Suppressor macrophage treated with lipopolysaccharide for 1 hour (primary cell): ENCODE measurements at regions not wholly inside any gene's neighbourhood (a gene's known extent, or its start where the extent isn't known, plus 50 kb on each side); places are given as distances from the start of the nearest gene placed in this dataset.

ENCODE experiments used
- DNase-seq, 3 donors: peaks; one replicate each; pipeline ENCODE4 v3.0.0-alpha.2; 2020 to 2022

DNA sequence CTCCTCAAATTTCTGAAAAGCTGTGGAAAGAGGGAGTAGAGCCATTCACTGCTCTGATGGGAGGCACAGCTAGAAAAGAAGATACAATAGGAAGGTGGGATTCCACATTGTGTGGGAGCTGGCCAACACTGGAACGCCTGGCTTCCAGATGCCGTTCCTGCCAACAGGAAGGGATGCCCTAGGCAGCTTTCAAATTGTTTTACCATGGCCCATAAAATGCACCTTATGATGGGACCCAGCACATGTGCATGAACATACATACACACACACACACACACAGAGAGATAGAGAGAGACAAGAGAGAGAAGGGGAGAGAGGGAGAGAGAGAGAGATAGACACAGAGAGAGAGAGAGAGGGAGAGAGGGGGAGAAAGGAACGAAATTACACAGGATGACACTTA lies 86.1 kb upstream of the BZW1 start:
- DNase-seq, result no peak

DNA sequence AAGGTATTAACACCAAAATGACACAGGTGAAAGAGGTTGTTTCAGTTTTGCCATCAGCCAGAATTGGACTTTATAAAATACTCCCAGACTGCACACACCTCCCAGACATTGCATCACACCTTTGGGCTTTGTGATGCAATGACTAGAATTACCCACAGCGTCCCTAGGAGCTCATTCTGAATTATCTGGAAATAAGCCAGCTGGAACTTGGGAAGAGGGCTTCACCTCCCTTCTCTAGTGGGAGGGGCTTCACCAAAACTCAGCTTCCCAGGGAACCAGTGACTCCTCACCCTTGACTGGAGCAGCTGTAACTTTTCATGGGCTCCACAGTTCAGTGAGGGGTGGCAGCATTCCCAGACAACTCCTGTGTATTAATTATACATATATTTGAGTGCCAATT lies 83.1 kb upstream of the BZW1 start:
- peak in 2 of 3 donors; percentile 21 to 26 for DNase-seq

DNA sequence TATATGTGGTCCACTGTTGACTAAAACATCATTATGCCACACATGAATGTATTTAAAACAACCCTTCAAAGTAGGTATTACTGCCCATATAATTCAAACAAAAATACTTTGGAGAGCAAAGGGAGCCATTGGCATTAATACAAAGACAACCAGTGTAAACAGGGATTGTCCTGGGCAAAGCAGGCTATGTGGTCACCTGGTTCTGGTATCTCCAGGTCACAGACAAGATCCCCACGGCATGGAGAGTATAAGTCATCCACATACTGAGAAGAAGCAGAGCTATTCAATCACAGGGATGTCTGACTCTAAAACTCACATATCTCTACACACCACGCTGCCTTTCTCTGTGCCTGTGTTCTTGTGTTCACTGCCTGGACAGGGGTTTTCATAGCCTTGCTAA lies 81.4 kb upstream of the BZW1 start:
- no peak for DNase-seq

DNA sequence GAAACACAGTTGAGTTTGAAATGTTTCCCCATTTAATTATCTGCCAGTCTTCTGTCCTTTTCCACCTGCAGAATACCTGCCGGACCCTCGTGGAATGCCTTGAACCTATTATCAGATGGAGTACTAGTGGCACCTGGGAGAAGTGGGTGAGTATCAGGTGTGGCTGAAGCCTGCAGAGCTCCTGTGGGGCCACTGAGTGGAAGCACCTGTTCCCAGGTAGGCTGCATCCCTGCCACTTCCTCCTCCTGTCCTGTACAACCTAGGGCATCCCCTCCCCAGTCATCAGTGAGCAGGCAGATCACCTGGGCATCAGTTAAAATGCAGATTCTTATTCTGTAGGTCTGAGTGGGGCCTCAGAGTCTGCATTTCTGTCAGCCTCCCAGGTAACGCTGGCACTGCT lies 80.8 kb upstream of the BZW1 start:
- no peak for DNase-seq

DNA sequence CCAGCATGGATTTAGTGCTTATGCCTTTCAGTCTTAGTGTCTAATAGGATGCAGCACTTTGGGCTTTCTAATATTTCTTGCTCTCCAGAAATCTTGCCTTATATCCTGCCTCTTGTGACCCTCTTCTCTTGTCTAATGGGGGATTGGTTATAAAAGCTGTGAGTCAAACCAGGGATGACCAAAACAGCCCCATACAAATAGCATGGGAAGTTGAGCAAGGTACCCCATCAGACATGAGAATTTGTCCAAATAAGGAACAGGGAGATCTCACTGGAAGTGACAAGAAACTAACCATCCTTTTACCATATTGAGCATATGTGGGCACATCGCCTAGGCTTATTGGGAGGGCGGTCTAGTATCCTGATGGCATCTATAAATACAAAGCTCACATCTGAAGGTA lies 78.8 kb upstream of the BZW1 start:
- DNase-seq, result peak in 2 of 3 donors; percentile 12 to 21

DNA sequence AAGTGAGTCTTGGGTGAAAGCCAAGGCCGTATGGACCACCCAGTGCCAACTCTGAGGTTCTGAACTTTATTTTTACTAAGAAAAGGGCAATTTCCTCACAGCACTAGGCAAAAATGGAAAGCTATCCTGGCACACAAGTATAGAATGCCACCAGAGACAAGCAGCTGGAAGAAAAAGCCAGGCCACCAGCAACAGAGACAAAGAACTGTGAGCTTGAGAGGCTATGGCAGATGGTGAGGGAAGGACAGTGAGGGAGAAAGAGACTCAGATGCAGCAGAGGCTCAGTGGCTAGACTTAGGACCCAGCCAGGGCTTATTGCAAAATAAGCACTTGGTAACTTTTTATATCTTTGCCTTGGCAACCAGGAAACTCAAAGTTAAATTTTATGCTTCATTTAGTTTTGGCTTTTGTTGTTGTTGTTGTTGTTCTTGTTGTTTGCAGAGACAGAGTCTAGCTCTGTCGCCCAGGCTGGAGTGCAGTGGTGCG lies 78.0 kb upstream of the BZW1 start:
- no peak for DNase-seq

DNA sequence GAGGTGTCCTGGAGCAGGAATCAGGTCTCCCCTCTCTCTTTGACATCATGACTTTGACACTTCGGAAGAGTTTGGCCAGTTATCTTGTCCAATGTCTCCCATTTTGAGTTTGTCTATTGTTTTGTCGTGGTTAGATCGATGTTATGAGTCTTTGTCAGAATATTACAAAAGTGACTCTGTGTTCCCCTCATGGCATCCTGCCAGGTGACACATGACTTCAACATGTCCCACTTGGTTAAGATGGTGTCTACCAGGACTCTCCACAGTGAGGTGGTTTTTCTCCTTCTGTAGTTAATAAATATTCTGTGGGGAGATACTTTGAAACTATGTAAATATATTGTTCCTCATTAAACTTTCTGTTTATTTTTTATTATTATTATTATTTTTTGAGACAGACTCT lies 76.6 kb upstream of the BZW1 start:
- DNase-seq, result no peak

DNA sequence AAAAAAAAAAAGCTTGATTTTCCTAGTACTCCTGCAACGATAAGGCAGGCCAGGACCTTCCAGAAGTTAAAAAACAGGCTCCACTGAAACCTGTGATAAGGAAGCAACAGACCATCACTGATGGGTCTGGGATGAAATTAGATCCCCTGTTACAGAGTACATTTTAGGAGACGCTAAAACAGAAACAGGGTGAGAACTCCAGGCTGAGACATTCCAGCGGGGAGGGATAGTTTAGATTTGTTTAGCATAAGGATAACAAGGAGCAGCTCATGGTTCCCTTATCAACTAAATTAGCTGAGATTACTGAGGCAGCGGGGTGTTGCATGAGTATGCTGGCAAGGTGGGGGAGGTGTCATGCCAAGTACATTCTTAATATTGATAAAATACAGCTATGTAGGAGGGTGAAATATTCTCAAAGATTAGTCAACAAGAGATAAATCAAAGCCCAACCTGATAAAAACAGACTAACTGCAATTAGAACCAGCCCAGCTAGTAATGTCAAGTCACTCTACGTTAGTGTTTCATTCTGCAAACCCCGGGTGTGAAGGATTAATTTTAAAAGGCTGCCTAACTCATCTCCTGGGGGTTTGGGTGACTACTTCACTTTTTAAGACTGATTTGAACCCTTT lies 75.0 kb upstream of the BZW1 start:
- DNase-seq, result no peak

DNA sequence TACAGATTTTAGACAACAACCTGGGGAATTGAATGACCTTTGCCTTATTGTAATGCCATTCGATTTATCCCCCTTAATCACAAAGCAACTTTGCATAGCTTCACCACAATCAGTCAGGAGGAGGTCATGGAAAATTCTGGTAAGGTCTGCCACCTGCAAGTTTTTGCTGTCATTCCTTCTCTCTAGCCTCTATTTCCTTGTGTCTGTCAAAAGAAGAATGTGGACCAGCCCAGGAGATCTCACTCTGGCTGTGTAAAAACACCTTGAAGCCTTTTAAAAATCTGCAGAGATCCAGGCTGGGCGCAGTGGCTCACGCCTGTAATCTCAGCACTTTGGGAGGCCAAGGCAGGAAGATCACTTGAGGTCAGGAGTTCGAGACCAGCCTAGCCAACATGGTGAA lies 74.1 kb upstream of the BZW1 start:
- DNase-seq, result no peak

DNA sequence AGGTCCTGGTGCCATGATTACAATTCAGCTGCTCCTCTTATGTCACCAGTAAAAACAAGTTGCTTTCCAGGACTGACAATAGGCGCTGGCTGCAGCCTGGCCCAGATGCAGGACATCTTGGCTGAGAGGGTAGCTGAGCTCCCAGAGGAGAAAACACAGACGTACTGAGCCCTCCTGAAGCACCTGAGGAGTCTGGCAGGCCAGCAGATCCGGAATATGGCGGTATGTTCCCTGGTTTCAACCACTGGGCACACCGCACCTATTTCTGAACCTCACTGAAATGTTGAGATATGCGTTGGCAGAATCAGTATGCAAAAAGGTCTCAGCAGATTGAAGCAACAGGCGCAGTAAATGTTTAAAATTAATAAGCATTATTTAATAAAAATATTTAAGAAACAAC lies 73.1 kb upstream of the BZW1 start:
- no peak for DNase-seq

DNA sequence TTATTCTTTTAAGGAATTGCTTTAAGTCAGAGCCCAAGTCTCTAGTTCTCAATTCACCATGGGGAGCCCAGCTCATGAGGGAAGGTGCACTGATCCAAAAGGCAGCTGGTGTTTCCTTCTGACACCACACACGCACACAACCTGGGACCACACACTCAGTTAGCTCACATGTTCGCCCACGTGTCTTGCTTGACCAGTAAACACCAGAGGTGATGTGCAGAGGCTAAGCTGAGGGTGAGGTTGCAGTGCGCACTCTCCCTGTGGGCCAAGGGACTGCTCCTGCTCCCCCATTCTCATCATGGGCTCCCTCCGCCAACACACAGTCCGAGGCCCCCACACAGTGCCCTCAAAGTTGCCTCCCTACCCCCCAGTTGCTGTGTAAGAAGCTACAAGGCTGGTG lies 70.8 kb upstream of the BZW1 start:
- DNase-seq, result no peak

DNA sequence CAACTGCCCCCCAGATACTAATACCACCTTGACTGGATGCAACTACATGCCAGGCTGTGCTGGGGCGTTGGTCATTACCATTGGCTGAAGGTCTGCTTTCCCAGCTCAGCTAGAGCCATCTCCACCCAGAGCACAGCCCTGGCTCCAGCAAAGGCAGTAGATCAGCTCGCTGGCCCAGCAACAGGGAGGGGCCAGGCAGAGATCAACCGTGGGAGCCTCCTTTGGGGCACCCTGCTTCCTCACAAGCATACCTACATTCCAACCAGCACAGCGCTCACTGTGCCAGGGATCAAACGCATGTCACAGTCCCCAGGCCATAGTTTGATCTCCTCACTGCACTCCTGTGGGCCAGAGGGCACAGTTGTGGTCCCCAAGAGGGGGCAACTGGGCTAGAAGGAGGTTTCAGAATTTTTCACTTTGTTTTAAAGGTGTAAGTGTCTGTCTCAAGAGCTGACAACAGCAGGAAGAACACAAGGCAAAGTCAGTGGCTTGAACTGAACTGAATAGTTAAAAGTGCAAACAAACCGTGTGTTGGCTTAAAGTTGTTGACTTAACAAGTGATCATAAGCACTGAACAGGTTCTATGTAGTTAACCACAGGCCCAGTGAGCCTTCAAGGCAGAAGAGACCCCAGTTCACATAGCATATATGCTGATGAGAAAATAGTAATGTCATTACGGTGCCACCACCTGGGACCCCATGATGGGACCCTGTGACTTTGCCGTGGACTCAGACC lies 70.1 kb upstream of the BZW1 start:
- no peak for DNase-seq

DNA sequence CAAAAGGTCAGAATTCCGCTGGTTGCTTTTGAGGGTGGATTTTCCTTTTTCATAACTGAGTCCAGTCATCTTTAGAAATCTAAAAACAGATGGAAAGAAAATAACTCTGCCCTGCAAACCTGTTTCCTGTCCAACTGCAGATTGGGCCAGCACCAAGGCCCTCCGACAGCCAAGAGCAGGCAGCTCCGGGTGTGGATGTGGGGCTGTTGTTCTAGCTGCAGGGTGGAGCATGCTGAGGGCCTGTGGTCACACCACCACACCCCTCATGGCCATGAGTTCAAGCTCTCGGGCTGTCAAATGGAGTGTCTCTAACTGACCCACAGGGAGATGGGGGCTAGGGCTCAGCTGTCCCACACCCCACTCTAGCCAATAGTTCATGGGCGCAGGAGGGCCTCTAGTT lies 69.3 kb upstream of the BZW1 start:
- DNase-seq, result no peak

DNA sequence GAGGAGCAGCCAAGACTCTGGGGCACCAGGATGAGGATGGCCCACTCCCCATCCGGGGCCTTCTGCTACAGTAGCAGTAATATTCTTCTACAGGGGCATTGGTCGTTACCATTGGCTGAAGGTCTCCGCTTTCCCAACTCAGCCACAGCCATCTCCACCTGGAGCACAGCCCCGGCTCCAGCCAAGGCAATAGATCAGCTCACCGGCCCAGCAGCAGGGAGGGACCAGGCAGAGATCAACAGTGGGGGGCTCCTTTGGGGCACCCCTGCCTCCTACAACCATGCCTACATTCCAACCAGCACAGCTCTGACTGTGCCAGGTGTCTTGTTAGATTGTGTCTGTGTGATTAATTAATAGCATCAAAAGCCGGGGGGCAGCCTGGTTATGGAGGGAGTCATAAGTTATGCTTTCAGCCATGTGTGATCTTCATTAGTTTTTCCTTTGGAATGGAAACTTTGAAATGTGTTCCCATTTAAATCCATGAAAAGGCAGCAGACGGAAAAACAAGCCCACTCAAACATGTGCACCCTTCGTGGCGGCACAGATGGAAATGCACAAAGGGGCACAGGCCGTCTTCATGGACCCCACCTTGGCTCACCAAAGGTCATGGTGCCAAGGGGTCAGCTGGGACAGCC lies 68.6 kb upstream of the BZW1 start:
- DNase-seq, result no peak

DNA sequence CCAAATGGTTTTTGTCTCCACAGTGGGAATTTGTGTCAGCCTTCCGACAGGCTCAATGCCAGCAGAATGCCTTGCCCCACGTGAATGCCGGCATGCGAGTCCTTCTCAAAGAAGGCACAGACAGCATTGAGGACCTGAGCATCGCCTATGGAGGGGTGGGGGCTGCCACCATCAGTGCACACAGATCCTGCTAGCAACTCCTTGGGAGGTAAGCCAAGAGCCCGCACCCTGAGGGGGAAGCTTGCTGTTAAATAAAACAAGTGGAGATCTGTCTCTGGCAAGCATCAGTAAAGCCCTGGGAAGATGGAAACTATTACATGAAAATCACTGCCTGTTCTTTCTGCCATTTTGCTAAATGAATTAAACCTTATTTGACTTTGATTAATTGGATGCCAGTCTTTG lies 67.5 kb upstream of the BZW1 start:
- no peak for DNase-seq

DNA sequence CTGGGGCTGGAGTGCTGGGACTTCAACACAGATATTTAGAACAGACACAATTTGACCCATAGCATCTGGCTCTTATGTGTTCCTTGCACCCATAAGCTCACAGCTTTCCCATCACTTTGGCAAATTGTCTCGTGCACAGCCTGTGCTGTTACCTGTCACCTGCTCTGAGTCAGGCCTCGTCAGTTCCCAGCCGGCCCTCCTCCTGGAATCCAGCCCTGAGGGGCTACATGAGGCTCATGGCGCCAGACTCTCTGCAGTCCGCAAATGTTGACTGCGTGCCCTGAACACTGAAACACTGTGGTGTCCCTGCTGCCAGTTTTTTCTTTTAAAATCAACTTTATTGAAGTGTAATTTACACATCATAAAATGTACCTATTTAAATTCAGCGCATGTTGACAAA lies 65.4 kb upstream of the BZW1 start:
- no peak for DNase-seq

DNA sequence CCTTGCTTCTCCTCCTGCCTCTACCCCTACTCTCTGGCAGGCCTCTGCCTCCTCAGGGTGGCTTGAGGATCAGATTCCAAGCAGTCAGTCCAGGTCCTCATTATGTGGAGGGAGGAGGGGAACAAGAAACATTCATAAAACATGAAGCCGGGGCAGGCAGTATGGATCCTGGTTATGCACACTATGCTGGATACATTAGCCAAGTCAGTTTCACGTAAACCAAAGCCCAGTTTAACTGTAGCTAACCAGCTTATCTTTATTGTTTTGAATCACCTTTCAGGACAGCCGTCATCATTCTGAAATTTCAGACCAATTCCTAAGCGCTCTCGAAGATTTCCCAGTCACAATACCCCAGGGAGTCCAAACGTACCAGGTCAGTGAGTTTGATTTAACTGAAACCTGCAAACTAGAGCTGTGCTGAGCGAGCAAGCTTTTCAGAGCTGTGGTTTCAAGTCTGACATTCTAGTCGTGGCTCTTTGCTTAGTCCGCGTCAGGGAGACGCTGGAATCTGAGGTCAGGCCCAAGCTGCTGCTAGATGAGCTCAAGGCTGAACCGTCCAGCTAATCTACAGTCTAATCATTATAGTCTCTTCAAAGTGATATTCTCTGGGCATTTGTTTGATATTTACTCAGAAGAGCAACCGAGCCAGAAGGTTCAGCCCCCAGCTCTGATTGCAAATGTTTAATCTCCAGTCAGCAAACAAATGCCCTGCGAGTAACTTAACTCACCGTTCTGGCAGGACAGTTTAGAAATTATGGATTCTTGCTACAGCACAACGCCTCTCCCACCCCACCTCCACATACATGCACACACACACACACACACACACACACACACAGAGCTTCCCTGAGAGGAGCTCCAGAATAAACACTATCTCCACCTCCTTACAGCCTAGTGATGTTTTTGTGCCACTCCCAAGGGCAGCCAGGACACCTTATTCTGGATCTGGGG lies 63.8 kb upstream of the BZW1 start:
- DNase-seq, result no peak

DNA sequence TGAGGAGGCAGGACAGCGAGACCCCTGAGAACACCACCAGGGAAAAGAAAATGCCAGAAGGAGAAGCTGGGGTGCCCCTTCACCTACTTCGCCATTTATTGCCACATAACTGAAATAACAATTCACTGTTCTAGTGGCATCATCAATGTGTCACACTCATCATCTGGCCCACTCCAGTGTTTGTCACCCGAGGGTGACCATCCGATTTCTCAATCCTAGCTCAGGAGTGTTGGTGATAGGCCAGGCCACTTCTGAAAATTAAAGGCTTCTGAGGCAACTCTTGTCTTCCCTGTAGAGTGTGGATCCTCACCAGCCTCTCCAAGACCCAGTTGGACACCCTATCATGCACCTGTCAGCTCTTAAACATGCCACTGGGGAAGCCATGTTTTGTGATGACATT lies 62.9 kb upstream of the BZW1 start:
- DNase-seq, result peak; percentile 75 to 86 (median 85)

DNA sequence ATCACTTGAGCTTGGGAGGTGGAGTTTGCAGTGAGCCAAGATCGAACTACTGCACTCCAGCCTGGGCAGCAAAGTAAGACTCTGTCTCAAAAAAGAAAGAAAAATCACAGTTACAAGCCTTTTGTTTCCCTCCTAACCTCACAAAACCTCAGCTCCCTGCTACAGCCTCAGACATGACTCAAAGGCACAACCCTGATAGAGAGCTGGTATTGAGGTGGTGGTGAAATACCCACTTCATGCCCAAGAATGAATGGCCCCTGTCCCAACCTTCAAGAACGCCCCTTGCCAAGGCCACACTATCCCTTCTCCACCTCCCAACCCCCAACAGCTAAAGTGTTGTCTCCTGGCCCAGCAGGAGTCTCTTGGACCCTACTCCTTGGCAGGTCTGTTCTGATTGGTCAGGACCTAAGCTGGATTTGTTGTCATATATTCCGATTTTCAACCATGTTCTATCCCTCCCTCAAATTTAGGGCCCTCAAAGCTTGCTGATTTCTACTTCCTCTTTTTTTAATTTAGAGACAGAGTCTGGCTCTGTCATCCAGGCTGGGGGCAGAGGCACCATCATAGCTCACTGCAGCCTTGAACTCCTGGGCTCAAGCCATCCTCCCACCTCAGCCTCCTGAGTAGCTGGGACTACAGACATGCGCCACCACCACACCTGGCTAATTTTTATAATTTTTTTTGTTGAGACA lies 61.9 kb upstream of the BZW1 start:
- DNase-seq, result peak in 2 of 3 donors; percentile 21 to 26

DNA sequence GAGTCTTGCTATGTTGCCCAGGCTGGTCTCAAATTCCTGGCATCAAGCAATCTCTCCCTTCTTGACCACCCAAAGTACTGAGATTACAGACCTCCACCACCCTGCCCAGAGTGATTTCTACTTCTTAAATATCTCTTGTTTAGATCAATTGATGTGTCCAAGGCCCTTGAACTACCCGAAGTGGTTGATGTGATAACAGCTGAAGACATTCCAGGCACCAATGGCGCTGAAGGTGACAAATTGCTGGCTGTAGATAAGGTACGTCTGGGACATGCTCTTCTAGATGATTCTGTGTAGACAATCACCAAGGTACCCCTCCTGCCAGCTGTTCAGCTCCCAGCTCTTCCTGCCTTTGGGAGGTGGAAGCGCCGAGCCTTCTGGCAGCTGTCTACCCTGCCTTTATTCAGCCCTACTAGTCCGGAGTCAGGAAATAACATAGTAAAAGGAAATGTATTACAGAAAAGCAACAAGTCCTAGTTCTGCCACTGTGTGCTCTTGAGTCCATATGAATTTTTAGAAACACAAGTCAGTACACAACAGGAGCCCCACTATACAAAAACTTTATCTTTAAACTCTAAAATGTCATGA lies 61.3 kb upstream of the BZW1 start:
- no peak for DNase-seq

DNA sequence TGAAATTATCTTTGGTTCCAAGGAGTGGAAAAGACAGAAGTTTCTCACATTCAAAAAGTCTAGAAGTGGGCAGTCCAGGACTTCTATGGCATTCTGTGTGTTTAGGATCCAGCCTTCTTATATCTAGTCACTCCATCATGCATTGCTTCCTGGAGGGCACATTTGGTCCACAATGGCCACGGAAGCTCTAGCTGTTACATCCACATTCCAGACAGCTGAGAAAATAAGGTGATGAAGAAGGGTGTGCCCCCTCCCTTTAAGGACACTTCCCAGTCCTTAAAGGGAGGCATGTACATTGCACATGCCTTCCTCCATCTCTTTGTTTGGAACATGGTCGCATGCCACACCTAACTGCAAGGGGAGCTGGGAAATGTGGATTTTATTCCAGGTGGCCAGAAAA lies 59.9 kb upstream of the BZW1 start:
- no peak for DNase-seq

DNA sequence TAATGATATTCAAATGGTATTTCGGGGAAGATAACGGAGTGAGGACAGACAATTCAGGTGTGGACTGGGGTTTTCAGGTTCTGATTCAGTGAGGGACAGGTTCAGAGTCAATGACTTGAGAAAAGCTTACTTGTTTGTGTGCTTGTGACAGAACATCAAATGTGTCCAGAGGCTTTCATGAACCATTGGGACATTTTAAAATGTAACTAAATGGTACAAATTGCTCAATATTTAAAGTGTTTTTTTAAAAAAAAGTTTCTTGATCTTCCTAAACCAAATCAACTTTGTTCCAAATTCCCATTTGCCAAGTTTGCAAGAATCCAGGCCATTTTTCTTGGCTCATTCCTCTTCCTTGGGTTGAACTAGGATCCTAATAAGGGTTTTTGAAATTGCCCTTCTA lies 59.4 kb upstream of the BZW1 start:
- no peak for DNase-seq
